HL-60 (cell line): ENCODE measurements at regions not wholly inside any gene's neighbourhood (a gene's known extent, or its start where the extent isn't known, plus 50 kb on each side); places are given as distances from the start of the nearest gene placed in this dataset.

Experiments
- GABPA ChIP-seq: IDR thresholded peaks from 2 replicates; pipeline ENCODE4 v1.6.1; 2012; ENCODE audit warnings: low read depth
- POLR2AphosphoS5 ChIP-seq: IDR thresholded peaks from 2 replicates; pipeline ENCODE4 v1.6.1; 2012; ENCODE audit warnings: low read depth
- REST ChIP-seq: IDR thresholded peaks from 2 replicates; pipeline ENCODE4 v1.6.1; 2012; ENCODE audit warnings: low read depth; ENCODE audit not compliant: insufficient replicate concordance
- SPI1 ChIP-seq: IDR thresholded peaks from 2 replicates; pipeline ENCODE4 v1.6.1; 2012; ENCODE audit warnings: low read depth, mild to moderate bottlenecking, borderline replicate concordance
- TF ChIP-seq, protein P1 (sequence below): IDR thresholded peaks from one replicate; pipeline ENCODE4 v1.5.1; 2011; ENCODE audit warnings: low read length, control low read depth, inconsistent platforms; ENCODE audit not compliant: insufficient read depth

DNA sequence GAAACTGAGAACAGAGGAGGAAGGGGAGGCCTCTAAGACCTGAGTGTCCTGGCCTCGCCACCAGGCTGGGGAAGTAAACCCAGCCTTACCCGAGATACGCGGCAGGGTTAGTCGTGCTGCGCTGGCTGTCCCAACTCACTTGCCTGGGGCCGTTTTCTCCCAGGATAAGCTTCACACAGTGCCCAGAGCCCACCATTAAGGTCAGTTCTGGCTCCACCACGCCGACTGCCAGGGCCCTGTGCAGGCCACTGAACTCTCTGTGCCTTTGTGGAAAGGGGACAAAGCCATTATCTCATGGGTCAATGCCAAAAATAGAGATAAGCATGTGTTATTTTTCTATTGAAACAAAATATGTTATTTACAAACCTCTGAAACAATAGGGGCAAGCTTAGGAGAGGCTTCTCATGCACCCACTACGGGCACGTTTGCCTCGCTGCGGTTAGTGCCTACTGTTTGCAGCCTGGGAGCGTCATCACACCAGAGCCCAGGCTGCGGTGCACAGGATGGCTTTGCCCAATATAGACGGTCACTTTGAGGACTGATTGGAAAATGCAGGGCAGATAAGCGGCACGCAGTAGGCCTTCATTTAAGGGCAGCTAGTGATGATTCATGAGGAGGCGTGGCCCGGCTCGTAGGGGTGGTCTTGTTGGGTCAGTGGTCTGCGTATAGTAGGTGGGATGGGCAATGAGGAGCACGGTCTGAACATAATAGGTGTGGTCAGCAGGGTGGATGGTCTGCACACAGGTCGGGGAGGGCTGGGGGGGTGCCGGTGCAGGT lies 242.1 kb downstream of the GLI2 start:
- TF ChIP-seq, protein P1, sequence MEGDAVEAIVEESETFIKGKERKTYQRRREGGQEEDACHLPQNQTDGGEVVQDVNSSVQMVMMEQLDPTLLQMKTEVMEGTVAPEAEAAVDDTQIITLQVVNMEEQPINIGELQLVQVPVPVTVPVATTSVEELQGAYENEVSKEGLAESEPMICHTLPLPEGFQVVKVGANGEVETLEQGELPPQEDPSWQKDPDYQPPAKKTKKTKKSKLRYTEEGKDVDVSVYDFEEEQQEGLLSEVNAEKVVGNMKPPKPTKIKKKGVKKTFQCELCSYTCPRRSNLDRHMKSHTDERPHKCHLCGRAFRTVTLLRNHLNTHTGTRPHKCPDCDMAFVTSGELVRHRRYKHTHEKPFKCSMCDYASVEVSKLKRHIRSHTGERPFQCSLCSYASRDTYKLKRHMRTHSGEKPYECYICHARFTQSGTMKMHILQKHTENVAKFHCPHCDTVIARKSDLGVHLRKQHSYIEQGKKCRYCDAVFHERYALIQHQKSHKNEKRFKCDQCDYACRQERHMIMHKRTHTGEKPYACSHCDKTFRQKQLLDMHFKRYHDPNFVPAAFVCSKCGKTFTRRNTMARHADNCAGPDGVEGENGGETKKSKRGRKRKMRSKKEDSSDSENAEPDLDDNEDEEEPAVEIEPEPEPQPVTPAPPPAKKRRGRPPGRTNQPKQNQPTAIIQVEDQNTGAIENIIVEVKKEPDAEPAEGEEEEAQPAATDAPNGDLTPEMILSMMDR: no peak
- TF ChIP-seq REST: no peak
- TF ChIP-seq GABPA: no peak
- TF ChIP-seq POLR2AphosphoS5: no peak
- no peak for TF ChIP-seq SPI1
